Myocyte (in vitro differentiated cells): ENCODE measurements at regions not wholly inside any gene's neighbourhood (a gene's known extent, or its start where the extent isn't known, plus 50 kb on each side); places are given as distances from the start of the nearest gene placed in this dataset.
"Not testable (repeated sequence)": the region's sequence is repeated elsewhere in the genome, so short reads cannot be mapped to it uniquely, and the experiment has no call there.

Experiments used
- DNase-seq: peaks from one replicate; pipeline ENCODE4 v3.0.0-alpha.2; 2012; ENCODE audit warnings: low read depth

DNA sequence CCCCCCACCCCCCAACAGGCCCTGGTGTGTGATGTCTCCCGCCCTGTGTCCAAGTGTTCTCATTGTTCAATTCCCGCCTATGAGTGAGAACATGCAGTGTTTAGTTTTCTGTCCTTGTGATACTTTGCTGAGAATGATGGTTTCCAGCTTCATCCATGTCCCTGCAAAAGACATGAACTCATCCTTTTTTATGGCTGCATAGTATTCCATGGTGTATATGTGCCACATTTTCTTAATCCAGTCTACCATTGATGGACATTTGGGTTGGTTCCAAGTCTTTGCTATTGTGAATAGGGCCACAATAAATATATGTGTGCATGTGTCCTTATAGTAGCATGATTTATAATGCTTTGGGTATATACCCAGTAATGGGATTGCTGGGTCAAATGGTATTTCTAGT is 54.0 kb downstream of the ZCCHC13 start:
- not testable (repeated sequence) for DNase-seq

DNA sequence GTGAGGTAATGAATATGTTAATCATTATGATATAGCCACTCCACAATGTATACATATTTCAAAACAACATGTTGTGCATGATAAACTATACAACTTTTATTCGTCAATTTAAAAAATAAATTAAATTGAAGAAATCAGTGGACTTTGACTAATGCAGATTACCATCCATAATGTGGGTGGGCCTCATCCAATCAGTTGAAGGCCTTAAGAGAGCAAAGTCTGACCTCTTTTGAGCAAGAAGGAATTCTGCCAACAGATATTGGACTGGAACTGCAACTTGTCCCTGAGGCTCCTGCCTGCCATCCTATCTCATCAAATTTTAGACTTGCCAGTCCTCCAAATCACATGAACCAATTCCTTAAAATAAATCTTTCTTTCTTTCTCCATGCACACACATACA is 57.4 kb upstream of the SLC16A2 start:
- no peak for DNase-seq

DNA sequence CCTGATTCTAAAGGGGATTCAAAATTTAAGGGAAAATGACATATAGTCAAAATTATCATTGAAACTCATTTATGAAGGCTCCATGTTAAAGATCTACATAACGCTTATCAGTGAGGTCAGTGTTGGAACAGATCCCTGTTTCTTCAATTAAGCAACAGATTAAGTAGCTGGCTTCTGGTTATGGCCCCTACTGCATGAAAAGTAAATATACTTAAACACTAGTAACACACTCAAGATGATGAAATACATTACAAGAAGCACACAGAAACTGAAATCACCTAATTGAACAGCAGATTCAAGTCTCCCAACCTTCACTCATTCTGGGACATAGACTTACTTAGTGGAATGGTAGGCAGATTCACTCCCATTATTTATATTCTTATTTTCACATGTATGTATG is 51.6 kb upstream of the SLC16A2 start:
- no peak for DNase-seq

DNA sequence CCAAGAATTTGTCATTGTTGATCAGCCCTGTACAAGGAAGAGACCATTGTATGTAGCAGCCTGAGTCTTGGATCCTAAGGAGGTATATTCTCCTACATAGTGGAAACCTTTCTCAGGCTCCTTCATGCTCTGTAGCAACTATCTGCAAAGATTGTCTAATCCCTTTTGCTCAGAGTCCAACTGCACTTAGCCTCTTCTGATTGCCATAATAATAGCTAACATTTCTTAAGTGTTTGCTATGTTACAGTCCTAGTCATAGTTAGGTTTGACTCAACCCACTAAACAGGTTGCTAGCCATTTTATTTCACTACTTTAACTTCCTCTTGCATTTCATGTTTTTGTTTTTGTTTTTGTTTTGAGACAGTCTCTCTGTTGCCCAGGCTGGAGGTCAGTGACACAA is 50.8 kb upstream of the SLC16A2 start:
- DNase-seq: no peak

DNA sequence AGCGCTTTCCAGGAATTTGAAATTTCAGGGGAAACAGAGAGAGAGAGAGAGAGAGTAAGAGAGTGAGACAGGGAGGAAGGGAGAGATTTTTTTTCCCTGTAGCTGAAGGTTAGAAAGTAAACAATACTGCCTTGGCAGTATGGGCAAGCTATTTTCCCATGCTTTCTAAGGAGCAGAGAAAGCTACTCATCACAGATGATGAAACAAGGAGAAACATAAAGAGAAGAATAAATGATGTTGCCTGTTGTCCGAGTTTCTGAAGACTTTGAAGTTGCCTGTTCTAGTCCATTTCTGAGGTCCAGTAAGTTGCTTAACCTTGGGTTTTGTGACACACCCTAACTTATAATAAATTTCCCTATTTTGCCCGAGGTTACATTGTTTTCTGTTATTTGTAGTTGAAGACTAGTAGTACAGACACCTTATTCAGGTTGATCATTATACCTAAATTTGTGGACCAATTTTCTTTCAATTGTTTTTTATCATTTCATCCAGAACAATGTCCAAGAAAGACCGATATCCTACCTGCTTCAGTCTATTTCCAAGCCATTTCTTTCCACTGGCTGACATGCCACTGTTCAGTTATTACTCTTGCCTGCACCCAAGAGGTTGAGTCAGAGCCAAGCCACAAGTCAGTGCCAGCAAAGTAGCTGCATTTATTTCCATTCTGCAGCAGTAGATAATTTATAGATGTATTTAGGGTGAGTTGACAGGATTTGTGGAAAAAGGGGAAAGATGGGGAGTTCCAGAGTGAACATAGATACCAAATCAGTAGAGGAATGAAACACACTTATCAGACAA is 49.7 kb upstream of the SLC16A2 start:
- DNase-seq: peak; percentile 5
